ENCODE measurements at regions not wholly inside any gene's neighbourhood (a gene's known extent, or its start where the extent isn't known, plus 50 kb on each side); places are given as distances from the start of the nearest gene placed in this dataset.
"Not testable (repeated sequence)": the region's sequence is repeated elsewhere in the genome, so short reads cannot be mapped to it uniquely, and the experiment has no call there.

- no peak for DNase-seq
Observed at GRCh38 chr13:30816736-30817135, 81.4 kb downstream of the ALOX5AP start.

GRCh38 chr13:30818323-30818960 lies 83.1 kb downstream of the ALOX5AP start:
- DNase-seq = no peak

DNA sequence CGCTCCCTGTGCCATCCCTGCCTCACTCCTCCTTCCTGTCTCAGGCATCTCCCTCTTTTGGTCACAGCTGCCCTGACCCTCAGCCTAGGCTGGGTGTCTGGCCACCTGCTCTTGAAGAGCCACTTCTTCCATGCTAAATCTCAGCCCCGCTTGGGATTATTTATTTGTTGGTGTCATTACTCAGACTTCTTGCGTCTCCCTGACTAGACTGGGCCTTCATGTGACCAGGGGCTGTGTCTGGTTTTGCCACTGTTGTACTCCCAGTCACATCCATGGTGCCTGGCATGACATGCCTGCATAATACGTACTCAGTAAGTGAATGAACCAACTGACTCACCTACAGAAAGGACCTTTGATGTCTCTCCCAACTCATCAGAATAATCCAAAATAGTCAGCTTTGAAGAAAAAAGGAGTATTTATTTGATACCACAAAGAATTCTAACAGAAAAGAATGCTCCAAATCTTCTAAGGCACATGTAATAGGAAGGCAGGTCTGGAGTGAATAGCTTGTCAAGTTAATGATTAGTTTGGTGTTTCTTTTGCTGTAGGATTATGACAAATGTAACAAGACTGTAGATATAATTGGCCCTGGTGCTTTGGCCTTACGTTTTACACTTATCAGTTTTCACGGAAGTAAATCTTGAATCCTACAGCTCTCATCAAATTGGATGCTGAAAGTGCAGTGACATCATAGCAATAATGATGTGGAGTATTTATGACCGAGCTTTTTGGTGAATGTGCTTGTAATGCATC lies 84.0 kb downstream of the ALOX5AP start:
- no peak for DNase-seq

- no peak for DNase-seq
Observed at GRCh38 chr13:30821421-30821820, 84.7 kb upstream of the MEDAG start.

DNA sequence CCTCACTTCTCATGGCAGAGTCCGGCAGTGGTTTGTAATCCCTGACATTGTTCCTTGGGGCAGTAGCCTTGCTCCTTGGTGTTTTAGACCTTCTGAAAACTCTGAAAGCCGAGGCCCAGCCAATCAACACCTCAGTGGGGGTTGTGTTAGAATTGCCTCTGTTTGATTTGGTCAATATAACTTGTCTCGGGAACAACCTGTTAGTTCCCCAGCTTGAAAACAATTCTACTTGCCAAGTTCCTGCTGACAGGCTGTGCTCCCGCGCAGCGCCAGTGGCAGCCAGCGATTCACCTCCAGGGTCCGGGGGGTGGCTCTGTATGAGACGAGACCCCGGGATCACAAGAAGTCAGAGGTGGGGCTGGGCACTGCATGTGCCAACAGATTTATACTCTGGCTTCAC lies 81.4 kb upstream of the MEDAG start:
- DNase-seq = no peak

GRCh38 chr13:30826911-30827577 lies 79.0 kb upstream of the MEDAG start:
- DNase-seq = no peak

DNA sequence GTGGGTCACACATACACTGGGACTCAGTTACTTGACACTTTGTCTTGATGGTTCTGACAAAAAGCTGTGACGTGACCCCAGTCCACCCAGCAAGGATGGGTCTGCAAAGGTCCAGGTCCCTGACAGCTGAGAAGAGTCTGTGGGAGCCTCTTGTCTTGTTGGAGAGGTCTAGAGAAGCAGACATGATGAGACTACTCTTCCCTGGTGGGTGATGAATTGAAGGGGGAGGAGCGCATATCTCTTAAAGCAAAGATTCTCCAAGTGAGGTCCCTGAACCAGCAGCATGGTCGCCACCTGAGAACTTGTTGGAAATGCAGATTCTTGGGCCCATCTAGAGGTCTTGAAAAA lies 78.5 kb upstream of the MEDAG start:
- no peak for DNase-seq

DNA sequence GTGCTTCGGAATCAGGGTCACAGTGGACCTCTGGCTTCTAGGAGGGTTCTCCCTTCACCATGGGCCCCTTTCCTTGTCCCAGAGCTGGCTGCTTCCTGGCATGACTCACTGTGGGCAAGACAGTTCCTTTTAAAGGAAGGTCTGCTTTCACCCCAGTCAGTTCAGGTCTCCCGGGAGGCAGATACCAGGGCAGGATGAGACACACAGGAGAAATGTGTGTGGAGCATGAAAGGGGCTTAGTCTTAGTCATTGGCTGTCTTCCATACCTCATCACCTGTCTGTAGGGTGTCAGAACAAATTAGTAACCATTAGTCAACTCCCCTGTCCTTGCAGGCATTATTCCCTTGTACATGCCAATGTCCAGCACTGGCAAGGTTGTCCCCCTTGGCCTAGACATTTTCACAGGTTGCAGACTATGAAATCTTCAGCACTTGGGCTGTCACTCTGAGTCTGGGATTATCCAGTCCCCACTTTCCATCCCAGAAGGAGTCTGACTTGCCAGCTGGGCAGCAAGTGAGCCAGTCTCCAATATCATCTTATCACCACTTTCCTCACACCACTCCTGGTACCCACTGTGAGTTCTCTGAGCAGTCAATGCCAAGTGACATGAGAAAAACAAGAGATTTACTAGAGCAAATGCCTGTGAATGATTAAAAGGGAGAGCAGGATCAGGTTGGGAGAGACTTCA lies 76.8 kb upstream of the MEDAG start:
- no peak for DNase-seq

DNA sequence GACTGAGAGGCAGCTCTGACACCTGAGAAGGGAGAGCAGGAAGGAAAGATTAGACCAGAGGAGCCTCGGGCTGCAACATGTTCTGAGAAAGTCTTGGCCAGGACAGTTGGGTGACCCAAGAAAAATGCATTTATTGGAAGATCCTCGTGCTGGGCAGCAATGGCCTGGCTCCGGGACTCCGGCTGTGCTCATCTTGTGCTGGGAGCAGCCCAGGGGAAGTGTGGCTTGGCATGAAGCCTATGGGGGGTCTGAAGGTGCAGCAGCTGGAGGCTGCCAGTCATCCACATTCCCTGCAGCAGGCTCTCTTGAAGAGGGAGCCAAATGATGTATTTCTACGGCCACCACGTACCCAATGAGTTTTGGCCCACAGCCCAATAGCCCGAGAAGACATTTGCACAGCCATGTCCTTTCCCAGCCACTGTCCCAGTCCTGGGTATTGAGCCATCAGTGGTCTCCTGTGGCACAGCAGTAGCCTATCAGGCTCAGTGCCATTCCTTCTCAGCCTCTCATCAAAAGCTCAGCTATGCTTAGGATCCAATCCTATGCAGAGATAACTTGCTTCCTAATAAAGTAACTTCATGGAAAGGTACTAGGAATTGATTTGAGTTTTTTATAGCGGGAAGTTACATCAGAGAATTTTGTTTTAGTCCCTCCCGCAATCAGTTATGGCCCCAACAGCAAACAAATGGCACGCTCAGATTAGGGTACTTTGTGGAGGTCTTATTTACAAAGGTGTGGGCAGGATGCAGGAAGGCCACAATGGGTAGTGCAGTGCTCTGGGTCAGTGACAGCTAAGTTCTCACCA lies 76.0 kb upstream of the MEDAG start:
- DNase-seq = no peak

- DNase-seq = no peak
Observed at GRCh38 chr13:30830638-30830965, 75.5 kb upstream of the MEDAG start.

DNA sequence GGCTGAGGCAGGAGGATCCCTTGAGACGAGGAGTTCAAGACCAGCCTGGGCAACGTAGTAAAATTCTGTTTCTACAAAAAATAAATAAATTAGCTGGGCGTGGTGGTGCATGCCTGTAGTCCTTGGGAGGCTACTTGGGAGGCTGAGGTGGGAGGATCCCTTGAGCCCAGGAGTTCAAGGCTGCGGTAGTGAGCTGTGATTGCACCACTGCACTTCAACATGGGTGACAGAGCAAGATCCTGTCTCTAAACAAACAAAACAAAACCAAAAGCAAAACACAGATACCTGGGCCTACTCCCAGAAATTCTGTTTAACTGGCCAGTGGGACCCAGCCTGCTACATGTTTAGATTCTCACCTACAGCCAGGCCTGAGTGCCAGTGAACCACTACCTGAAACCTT lies 74.6 kb upstream of the MEDAG start:
- no peak for DNase-seq

DNA sequence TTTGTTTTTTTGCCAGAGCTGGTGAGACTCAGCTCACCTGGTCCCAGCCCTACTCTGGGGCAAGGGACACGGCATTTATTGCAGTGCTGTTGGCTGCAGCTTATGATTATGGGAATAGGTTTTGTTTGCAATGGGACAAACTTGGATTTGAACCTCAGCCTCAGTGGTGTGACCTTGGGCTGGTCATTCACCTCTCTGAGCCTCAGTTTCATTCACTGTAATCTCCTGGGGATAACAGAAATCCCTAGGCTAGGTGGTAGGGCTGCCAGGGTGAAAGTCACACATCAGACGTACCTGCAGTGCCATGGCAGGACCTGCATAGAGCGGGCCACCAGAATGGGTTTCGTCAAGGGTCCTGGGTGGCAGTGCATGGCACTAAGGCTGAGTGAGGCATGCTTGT lies 73.7 kb upstream of the MEDAG start:
- no peak for DNase-seq

DNA sequence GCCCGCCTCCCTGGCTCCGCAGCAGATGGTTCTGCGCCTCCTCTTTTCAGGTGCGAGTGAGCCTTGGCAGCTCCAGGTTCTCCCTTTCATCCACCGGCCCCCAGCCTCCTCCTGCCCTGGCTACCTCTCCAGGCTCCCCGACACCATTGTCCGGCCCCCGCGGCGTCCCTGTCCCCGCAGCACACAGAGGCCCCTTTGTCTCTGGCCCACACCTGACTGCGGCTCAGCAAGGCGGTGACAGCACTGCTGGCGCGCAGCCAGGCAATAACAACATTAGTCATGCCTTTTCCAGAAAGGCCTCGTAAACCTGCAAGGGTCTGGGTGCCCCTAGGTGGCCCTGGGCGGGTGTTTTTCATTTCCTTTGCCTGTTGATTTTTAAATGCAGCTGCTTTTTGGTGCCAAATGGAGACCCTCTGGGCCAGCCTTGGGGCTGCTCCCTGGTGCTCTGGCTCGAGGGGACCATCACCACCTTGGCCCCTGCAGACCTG lies 73.2 kb upstream of the MEDAG start:
- peak; percentile 62 for DNase-seq

DNA sequence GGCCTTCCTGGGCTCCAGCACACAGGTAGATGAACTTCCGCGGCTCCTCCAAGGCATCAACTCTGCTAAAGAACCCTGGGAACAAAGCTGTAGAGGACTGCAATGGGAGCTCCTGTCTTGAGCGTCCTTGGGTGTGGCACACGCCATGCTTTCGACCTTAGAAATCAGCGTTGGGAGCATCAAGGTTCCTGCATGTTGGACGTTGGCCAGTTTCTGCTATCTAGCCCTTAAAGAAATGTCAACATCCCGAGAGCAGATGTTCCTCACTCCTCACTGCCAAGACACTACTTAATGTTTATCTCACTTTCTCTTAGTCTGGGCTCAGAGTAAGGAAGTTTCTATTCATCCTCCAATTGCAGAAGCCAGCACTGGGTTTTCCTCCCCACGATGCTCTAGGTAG lies 70.6 kb upstream of the MEDAG start:
- no peak for DNase-seq

DNA sequence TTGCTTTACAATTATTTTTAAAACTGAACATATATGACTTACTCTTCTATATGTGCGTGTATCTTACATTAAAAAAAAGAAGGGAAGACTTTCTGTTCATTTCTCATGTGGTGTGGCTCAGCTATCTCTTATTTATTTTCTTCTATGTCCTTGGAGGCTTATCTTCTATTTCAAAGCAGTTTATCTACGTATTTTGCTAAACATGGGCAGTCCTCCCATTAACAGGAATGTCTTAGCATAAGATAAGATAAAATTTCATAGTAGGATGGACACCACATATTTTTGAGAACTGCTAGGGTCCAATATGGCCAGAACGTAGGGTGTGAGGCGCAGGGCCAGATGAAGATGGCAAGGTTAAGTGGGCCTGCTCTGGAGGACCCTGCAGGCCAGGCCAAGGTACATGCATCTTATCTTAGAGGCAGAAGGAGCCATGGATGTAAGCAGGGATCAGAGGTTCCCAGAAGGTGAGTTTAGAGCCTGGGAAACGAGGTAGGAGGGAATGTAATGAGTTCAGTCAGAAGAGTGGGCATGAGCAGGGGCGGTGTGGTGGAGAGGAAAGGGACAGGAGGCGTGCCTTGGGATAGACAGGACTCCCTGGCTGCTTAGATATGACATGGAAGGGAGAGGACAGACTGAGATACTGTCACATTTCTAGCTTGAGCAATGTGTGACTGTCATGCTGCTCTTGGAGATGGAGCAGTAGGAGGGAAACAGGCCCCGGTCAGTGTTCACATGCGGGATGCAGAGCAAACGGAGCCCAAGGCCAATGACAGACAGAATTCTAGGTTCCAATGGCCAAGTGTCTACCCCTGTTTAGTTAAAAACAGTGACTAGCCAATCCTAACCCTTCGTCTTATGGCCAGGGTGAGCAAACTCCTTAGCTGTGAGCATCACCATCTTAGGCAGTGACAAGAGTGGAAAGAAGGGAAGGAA lies 68.6 kb upstream of the MEDAG start:
- no peak for DNase-seq

DNA sequence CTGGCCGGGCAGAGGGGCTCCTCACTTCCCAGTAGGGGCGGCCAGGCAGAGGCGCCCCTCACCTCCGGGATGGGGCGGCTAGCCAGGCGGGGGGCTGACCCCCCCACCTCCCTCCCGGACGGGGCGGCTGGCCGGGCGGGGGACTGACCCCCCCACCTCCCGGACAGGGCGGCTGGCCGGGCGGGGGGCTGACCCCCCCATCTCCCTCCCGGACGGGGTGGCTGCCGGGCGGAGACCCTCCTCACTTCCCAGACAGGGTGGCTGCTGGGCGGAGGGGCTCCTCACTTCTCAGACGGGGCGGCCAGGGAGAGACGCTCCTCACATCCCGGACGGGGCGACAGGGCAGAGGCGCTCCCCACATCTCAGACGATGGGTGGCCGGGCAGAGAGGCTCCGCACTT lies 66.4 kb upstream of the MEDAG start:
- DNase-seq = not testable (repeated sequence)

DNA sequence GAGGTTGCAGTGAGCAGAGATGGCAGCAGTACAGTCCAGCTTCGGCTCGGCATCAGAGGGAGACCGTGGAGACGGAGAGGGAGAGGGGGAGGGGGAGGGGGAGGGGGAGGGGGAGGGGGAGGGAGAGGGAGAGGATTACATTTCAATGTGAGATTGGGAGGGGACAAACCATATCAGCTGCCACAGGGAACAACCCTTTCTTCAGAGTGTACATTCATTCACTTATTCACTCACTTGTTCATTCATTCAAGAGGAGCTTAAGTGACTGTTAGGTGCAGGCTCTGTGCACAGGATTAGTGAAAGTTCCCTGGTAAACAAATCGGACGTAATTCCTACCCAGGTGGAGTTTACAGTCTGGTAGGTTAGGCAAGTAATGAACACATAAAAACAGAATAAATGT lies 65.6 kb upstream of the MEDAG start:
- no peak for DNase-seq

DNA sequence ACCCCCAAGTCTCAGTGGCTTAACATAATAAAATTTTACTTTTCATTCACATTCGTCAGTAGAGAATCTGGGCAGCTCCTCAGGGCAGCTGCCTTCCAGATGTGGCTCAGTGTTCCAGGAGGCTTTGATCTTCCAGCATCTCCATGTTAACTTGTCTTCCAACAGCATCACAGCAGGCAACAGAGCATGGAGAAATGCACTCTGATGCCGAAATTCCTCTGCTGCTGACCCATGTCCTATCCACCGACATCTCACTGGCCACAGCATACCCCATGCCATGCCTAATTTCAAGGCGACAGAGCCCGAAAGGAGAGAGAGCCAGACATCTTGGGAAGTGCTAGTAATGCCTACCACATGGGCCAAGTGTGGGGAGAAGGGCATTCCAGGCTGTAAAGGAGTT lies 64.9 kb upstream of the MEDAG start:
- DNase-seq = no peak

DNA sequence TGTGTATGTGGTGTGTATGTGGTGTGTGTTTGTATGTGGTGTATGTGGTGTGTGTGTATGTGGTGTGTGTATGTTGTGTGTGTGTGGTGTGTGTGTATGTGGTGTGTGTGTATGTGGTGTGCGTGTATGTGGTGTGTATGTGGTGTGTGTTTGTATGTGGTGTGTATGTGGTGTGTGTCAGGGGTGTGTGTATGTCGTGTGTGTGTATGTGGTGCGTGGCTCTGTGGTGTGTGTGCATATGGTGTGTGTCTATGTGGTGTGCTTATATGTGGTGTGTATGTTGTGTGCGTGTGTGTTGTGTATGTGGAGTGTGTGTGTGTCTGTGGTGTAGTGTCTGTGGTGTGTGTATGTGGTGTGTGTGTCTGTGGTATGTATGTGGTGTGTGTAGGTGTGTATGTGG lies 62.5 kb upstream of the MEDAG start:
- no peak for DNase-seq

DNA sequence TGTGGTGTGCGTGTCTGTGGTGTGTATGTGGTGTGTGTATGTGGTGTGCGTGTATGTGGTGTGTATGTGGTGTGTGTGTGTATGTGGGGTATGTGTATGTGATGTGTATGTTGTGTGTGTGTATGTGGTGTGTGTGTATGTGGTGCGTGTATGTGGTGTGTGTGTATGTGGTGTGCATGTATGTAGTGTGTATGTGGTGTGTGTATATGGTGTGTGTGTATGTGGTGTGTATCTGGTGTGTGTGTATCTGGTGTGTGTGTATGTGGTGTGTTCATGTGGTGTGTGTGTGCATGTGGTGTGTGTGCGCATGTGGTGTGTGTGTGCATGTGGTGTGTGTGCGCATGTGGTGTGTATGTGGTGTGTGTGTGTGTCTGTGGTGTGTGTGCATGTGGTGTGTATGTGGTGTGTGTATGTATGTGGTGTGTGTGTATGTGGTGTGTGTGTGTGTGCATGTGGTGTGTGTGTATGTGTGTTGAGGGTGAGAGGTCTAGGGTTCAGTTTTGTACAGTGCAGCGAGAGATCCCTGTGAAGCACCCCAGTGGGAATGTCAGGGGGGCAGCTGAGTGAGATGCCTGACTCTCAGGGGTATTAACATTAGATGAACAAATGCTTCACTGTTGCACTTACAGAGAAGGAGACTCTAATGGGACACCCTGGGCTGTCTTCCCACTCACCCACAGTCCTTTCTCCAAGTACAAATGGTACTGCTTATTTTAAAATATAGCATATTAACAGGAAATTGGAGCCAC lies 61.3 kb upstream of the MEDAG start:
- DNase-seq = no peak
